Panc1 (cell line): ENCODE measurements at regions not wholly inside any gene's neighbourhood (a gene's known extent, or its start where the extent isn't known, plus 50 kb on each side); places are given as distances from the start of the nearest gene placed in this dataset.

ENCODE experiments used
- POLR2AphosphoS5 ChIP-seq: IDR thresholded peaks from 2 replicates; pipeline ENCODE4 v1.6.1; 2012; ENCODE audit warnings: mild to moderate bottlenecking, low read depth, low read length, moderate library complexity
- REST ChIP-seq, 2 experiments: IDR thresholded peaks; 2 replicates each; pipeline ENCODE4 v1.6.1; 2011 to 2012; ENCODE audit warnings: low read depth in 2 of 2, control low read depth in 1 of 2, low read length in 1 of 2, mild to moderate bottlenecking in 1 of 2, moderate library complexity in 1 of 2; ENCODE audit not compliant: insufficient read depth in 1 of 2
- SIN3A ChIP-seq: IDR thresholded peaks from 2 replicates; pipeline ENCODE4 v1.6.1; 2012; ENCODE audit warnings: low read depth, mild to moderate bottlenecking, low read length, moderate library complexity, borderline replicate concordance; ENCODE audit not compliant: insufficient read depth
- TCF7L2 ChIP-seq: IDR thresholded peaks from 2 replicates; pipeline ENCODE4 v1.6.1; 2011; ENCODE audit warnings: mild to moderate bottlenecking, low read depth, low read length, inconsistent platforms
- TF ChIP-seq, protein P1 (sequence below): fragments of 450-650 bp; IDR thresholded peaks from 2 replicates; pipeline ENCODE4 v1.5.1; 2017; ENCODE audit warnings: mild to moderate bottlenecking

GRCh38 chr9:38518826-38519225 is 94.6 kb upstream of the IGFBPL1 start:
- TF ChIP-seq, protein P1, sequence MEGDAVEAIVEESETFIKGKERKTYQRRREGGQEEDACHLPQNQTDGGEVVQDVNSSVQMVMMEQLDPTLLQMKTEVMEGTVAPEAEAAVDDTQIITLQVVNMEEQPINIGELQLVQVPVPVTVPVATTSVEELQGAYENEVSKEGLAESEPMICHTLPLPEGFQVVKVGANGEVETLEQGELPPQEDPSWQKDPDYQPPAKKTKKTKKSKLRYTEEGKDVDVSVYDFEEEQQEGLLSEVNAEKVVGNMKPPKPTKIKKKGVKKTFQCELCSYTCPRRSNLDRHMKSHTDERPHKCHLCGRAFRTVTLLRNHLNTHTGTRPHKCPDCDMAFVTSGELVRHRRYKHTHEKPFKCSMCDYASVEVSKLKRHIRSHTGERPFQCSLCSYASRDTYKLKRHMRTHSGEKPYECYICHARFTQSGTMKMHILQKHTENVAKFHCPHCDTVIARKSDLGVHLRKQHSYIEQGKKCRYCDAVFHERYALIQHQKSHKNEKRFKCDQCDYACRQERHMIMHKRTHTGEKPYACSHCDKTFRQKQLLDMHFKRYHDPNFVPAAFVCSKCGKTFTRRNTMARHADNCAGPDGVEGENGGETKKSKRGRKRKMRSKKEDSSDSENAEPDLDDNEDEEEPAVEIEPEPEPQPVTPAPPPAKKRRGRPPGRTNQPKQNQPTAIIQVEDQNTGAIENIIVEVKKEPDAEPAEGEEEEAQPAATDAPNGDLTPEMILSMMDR: no peak
- TF ChIP-seq TCF7L2 (no peak), REST (IDR thresholded peaks at IDR 0.05; ENCODE audit: insufficient read depth in 1 of 2, low read depth in 2 of 2, low read length in 1 of 2) (no peak), POLR2AphosphoS5 (no peak), SIN3A (no peak)
